ENCODE measurements at regions not wholly inside any gene's neighbourhood (a gene's known extent, or its start where the extent isn't known, plus 50 kb on each side); places are given as distances from the start of the nearest gene placed in this dataset.
"Not testable (repeated sequence)": the region's sequence is repeated elsewhere in the genome, so short reads cannot be mapped to it uniquely, and the experiment has no call there.

DNA sequence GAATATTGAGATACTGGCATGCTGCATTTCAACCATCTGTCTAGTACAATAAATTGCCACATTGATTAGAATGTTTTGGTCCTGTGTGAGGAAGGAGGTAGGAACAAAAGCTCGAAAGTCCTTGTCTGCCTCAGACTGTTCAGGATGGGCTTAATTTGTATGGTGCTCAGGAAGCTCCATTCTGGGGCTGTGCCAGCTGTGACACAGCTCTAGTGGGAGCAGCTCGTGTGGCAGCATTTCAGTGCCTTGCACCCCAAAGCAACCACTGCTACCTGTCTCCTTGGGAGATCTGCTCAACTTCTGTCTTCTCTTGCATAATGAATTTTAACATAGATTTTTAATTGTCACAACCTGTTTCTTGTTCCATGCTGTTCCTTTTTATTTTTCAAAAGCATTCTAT, 144.4 kb upstream of the THUMPD2 start:
- no peak for DNase-seq

DNA sequence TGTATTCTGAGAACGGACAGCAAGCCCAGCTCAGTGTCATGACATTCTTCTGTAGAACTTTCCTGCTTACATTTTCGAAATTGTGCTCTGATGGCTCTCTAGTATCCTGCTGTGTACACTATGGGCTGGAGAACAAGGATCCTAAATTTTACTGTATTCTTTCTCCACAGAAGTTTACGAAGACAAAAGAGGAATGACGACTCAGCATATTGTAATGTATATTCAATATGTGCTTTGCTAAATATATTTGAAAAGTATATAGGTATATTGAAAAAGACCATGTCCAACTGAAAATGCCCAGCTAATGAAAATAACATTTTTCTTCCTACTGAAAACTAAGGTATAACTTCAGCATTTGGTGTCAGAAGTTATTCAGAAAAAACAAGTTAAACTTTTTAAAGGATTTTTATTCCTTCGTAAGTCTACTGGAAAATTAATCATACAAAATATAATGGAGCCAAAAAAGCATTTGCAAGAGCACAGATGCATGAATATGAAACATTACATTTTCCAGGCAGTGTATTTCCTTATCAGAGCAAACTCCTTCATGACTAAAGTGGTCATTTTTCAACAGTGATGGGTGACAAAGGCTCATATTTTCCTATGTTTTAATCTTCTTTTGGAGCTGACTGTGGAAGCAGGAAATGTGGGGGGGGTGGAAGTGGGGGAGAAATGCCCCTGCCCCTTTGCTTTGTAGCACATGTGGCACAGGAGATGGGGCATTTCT, 143.8 kb upstream of the THUMPD2 start:
- no peak for DNase-seq

DNA sequence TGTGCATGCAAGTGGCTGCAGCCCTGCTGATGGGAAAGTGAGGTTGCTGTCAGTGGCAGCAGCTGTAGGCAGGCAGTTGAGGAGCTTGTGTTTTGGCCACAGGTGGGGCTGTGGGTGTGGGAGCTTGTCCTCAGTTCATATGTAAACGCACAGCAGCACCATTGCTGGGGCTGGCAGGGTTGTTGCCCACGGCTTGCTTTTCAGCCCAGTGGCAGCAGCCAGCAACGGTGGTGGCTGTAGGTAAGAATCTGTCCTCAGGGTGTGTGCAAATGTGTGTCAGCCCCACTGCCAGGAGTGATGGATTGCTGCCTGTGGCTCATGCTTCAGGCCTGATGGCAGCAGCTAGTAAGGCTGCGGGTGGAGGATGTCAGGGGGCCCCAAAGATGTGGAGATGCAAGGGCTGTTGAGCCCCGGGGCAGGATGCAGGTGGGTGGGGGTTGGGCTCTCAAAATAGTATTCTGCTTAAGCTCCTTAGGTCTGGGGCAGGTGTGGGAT, 141.3 kb upstream of the THUMPD2 start:
- DNase-seq, result no peak

DNA sequence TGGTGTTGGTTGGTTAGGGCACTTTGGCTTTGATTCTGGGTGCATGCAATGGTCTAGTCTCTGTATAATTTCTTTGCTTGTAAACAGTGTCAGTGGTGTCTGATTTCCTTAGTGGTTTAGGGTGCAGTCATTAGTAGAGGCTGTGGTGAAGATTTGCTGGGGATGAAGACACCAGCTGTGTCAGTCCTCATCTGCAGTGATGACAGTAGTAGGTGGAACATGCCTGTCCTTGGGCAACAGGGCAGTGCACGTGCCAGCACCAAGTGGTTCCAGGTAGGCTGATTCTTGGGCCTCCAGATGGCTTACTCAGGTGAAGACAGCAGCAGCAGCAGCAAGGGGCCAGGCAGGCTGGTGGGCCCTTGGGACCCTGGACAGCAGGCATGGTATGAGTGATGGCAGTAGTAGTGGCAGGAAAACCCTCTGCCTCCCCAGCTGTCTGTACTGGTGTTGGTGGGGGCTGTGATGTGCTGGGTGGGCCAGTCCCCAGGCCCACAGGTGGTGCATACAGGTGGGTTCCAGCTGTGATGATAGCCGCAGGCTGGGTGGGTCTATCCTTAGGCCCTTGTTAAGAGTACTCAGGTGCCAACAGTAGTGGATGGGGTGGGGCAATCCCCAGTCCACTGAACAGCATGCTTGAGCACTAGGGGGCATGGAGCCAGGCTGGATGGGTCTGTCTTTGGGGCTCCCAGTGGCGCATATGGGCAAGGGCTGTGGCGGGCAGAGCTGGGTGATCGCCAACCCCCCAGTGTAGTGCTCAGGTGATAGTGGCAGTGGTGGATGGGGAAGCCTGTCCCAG, 140.7 kb upstream of the THUMPD2 start:
- no peak for DNase-seq

DNA sequence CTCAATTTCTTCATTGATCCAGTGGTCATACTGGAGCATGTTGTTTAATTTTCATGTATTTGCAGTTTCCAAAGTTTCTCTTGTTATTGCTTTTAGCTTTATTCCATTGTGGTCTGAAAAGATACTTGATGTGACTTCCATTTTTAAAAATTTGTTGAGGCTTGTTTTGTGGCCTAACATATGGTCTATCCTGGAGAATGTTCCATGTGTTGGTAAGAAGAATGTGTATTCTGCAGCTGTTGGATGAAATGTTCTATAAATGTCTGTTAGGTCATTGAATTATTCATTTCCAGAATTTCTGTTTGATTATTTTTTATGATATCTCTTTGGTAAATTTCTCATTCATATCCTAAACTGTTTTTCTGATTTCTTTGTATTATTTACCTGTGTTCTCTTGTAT, 139.8 kb upstream of the THUMPD2 start:
- DNase-seq, result no peak

DNA sequence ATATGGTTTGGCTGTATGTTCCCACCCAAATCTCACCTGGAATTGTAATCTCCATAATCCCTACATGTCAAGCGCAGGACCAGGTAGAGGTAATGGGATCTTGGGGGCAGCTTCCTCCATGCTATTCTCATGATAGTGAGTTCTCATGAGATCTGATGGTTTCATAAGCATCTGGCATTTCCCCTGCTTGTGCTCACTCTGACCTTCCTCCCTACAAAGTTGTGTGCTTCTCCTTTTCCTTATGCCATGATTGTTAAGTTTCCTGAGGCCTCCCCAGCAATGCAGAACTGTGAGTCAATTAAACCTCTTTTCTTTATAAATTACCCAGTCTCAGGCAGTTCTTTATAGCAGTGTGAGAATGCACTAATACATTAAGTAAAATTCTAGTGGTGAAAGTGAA, 138.3 kb upstream of the THUMPD2 start:
- DNase-seq, result not testable (repeated sequence)

DNA sequence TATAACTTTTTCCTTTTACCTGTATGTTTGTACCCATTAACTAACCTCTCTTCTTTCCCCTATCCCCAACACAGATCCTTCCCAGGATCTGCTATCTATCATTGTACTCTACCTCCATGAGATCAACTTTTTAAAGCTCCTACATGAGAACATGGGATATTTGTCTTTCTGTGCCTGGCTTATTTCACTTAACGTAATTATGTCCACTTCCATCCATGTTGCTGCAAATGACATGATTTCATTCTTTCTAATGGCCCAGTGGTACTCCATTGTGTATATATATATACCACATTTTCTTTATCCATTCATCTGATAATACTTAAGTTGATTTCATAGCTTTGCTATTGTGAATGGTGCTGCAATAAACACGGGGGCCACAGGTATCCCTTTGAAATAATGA, 135.9 kb upstream of the THUMPD2 start:
- DNase-seq, result no peak

DNA sequence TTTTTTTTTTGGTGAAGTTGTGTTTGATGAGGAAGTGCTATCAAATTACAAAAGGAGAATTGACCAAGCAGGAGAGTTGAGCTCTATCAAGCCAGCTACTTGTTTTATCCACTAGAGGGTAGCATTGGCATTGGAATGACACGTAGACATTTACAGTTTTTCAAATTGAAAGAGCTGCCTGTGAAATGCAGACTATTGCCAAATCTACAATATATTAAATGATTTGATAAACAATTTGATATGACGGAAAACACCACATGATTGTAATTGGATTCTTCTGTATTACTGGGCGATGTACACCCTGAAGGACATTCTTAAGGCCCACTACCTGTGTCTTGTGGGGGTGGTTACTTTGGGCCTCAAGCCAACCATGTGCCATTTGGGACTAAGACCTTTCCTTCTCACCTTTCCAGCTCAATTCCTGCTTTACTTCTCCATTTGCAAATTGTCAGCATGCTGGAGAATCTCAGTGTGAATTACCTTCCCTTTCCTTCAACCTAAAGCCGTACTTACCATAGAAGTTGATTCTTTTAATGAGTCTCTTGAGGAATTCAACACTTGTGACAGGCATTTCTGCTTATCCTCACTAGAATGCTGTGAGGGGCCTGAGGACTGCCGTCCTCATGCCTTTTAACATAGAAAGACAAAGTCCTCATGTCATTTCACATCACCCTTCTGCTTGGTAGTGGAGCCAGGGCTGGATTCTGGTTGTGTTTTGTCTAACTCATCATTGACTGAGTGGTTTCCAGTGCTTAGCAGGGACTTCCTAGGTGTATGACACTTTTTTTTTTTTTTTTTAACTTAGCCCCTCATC, 134.8 kb upstream of the THUMPD2 start:
- peak; percentile 56 to 74 for DNase-seq

DNA sequence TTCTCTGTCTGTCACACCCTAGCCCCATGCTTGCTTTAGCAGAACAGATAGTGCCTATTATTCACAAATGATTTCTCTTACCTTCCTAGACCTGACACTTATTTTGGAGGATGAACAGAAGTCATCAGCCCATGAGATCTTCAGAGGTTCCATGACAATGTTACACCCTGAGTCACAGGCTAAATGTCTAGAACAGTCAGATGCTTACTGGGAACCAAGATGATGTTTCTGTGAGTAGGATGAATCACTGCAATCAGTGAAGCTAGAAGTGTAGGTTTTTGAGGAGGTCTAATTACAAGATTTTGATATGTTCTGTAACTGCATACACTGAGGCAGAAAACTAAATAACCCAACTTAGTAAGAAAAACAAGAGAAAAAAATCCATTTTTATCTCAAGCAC, 123.0 kb upstream of the THUMPD2 start:
- DNase-seq, result no peak

DNA sequence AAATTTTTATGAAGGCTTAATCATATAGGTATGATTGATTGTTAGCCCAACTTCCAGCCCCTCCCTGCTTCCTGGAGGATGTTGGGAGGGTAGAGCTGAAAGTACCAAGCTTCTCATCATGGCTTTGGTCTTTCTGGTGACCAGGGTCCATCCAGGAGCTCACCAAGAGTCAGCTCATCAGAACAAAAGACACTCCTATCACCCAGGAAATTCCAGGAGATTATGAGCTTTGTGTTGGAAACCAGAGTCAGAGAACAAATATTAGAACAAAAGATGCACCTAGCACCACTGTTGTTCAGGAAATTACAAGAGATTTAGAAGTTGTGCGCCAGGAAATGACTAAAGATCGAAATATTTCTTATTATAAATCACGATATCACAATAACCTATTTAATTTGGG, 119.9 kb upstream of the THUMPD2 start:
- no peak for DNase-seq

DNA sequence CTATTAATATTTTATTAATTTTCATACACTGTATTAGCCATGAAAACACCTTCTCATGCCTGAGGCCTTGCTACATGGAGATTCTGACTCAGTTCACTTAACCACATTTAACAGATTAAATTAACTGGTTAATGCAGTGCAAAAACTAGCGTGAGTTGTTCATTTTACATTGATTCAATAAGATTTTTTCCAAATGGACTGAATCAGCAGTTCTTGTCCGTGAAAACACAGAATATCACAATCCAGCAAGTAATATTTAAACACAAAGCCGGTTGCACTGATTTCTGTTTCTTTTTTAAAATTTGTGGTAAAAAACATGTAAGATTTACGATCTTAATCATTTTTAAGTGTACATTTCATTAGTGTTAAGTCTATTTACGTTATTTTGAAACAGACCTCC, 118.2 kb upstream of the THUMPD2 start:
- no peak for DNase-seq

DNA sequence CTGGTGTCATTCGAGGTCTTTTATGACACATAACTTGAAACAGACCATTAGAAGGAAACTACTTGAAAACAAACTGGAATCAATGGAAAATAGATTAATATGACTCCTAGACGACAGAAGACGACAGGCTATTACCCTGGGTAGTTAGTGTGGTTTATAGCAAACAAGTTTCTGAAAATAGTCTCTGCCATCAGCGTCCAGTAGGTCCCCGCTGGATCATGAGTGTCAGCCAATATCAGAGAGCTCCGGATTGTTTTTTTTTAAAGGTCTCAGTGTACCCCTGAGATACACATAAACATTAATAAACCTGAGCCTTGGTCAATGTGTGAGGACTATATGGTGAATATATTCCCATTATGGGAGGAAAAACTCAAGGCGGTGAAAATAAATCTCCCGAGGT, 115.0 kb upstream of the THUMPD2 start:
- DNase-seq, result no peak

DNA sequence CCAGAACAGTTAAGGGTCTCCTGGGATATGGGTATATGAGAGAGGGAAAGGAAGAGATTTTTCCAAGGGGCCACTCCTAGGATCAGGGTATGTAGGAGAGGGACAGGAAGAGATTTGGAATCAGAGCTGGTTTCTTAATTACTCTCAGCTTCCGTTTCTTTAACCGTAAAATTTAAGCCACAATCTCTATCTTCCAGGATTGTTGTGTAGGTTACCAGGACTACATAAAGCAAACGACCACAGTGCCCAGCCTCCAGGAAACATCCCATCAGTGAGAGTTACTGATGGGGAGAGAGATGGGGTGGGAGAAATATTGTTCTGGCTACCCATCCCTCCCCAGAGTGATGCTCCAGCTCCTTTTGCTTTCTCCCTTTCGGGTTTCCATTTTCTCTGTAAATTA, 114.6 kb upstream of the THUMPD2 start:
- no peak for DNase-seq

DNA sequence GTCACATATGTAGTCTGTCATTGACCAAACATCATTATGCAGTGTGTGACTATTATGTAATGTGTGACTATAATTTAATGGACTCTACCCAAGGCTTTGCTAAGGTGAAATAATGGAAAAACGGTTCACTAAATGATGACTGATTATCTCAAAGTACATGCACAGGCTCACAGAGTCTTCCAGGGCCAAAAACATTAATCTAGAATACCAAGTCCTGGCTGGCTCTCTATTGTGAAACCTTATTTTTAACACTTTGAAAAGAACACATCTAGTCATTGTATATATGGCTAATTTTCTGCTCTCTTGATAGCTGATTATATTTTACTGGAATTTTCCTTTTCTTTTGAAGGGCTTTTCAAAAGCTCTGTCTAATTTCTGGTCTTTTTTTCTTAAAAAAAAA, 102.9 kb upstream of the THUMPD2 start:
- DNase-seq, result no peak

DNA sequence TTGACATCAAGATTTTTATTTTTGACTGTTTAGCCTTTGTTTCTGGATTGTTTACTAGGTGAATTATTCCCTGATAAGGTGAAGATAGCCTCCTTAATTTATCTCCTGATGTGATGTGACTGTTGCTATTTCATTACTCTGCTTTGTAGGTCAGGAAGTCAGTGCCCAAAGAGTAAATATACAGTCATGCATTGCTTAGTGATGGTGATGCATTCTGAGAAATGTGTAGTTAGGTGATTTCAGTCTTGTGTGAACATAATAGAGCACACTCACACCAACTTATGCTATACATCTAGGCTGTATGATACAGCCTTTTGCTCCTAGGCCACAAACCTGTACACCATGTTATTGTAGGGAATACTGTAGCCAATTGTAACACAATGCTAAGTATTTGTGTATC, 102.4 kb upstream of the THUMPD2 start:
- no peak for DNase-seq

DNA sequence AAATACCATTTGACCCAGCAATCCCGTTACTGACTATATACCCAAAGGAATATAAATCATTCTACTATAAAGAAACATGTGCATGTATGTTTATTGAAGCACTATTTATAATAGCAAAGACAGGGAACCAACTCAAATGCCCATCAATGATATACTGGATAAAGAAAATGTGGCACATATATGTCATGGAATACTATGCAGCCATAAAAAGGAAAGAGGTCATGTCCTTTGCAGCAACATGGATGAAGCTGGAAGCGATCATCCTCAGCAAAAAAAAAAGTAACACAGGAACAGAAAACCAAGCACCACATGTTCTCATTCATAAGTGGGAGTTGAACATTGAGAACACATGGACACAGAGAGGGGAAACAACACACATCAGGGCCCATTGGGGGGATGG, 99.9 kb upstream of the THUMPD2 start:
- DNase-seq, result not testable (repeated sequence)

DNA sequence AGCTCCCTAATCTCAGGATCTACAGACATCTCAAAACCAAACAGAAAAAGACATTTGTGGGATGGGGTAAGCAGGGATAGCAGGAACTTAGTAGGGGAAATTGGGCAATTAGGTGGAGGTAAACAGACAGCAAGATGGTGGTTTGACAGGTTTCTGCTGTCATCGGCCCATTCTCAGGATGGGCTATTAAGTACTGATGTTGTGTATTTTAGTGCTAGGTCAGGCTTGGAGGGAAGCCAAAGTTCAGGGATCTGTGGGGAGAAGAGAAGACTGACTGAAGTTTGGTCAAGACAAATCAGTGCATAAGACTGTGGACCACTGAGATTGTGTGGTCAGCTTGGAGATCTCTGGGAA, 96.8 kb upstream of the THUMPD2 start:
- no peak for DNase-seq

DNA sequence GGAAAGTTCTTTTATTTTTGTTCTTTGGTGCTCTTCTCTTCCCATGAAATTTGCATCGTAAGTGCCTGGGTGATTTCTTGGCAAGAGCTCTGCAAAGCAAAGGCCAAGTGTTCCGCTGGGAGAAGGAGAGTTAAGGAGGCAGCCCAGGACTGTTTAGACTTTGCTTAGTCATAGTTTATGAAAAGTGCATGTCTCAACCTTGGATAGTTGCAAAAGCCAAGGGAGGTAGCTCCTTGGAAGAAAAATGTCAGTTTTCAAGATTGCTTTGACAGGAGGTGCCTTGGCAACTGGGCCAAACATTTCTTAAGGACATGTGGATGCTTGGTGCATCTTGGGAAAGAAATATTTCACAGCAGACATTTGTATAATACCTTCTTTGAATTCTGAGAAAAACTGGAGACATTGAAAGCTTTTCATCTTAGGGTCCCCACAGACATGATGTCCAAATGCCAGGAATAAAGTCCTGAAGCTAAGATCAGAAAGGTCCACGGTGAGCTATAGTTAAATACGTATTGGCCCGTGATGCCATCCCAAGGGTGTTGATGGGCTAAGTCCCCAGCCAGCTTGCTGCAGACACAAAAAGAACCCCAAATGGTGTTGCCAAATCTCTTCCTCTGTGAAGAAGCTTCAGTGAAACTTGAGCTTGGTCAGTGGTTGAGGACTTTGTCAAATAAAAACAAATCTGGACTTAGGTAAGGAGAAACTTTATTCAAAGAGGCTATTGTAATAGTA, 96.3 kb upstream of the THUMPD2 start:
- no peak for DNase-seq

DNA sequence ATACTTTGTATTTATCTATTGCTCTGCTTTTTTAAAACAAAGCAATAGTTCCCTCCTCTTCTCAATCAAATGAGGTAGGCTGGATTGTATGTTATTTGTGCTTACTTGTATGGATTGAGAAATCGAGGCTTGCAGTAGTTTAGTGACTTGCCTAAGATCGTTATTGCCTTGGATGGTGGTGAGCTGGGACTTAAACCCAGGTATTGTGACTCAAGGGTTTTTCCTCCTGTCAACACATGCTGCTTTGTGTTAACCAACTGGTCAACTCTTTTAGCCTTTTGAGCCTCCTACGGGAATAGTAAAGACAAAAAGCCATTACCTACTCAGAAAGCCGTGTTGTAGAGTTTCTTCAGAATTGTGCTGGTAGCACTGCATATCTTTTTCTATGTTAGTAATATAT, 95.2 kb upstream of the THUMPD2 start:
- DNase-seq, result no peak

DNA sequence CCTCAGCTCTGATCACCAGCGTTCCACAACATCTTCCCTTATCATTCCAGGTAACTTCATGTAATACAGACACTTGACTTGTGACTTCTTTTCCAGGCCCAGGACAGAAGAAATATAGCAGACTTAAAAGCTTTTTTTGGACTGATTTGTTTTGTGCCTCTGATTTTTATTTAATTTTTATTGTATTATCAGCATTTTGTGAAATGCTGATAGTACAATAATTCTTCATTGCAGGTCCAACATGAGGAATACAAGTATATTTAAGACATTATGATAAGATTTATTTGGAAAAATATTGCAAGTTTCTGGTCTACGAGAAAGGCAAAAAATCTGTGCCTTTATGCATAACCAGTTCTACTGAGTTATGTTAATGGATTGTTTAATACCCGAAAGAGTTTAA, 94.5 kb upstream of the THUMPD2 start:
- no peak for DNase-seq

DNA sequence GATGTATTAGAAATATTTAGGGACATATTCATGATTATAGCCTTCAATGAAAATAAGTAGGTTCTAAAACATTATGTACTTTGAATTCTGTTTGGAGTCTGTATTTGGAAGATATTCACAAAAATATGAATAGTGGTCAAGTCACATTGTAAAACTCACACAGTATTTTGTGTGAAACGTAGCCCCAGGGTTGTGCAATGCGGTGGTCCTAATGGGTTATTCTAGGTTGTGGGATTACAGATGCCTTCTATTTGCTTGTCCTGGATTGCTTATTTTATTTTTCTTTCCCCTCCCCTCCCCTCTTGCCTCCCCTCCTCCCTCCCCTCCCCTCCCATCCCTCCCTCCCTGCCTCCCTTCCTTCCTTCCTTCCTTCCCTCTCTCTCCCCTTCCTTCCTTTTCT, 93.7 kb upstream of the THUMPD2 start:
- no peak for DNase-seq

DNA sequence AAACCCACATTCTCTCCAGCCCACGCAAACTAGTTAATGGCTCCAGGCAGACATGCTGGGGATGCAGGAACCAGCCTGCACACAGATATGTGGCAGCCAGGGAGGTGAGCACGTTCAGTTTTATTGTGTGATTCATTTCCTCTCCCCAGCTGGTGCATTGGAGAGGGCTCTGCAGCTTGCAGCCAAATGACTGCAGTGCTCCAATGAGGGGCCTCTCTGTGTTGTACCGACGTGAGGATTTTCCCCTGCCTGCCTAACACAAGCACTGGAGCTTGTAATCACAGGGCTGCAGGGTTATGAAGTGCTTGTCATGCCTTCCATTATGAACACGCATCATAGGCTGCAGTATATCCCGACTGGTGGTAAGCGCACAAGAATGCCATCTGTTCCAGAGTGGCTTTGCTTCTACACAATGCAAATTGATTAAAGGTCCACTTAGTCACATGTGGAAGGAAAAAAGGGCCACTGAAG, 92.3 kb upstream of the THUMPD2 start:
- DNase-seq, result no peak

DNA sequence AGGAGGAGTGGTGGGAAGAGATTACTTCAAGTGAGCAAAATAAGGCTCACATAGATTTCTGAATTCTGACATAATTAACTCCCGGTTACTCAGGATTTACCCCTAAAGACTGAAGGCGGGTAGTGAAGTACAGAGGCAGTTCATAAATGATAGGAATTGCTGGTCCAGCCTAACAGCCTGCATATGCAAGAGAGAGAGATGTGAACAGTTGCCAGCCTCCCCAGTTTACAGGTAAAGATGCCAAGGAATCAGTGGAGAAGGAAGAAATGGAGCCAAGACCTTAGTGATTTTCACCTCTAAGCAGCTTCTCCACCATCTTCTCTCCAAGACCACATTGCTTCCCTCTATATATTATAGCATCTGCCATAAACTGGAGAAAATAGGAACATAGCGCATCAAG, 91.8 kb upstream of the THUMPD2 start:
- no peak for DNase-seq
